ENCODE measurements at regions not wholly inside any gene's neighbourhood (a gene's known extent, or its start where the extent isn't known, plus 50 kb on each side); places are given as distances from the start of the nearest gene placed in this dataset.

- Mint-ChIP-seq H3K4me1 (peaks cover 14 to 19% of the 10 kb centered on the region in 2 experiments), H3K9me3 (peaks cover 12 to 19% of the 10 kb centered on the region in 2 experiments), H3K36me3 (ENCODE audit: insufficient read depth in 1 of 3, low read depth in 3 of 3) (peaks cover 9 to 24% (median 12%) of the 10 kb centered on the region in 3 experiments), H3K27ac (no peak overlapping the region), H3K27me3 (ENCODE audit: low read depth) (no peaks in the 10 kb centered on the region; the same call in 1 of the 2 replicates), H3K4me3 (no peak overlapping the region)
- no peak overlapping the region for H2BK12ac ChIP-seq (ENCODE audit: insufficient read length, low read depth, low read length)
- H3K79me2 ChIP-seq (ENCODE audit: insufficient read depth, low read length) = no peaks in the 10 kb centered on the region
- no peak overlapping the region for H4K8ac ChIP-seq (replicated peaks; ENCODE audit: insufficient read length, low read depth, low read length)
- no peak overlapping the region for H3K23ac ChIP-seq (ENCODE audit: insufficient read length, low read depth, low read length)
- H3K14ac ChIP-seq (ENCODE audit: insufficient read depth, low read length) = no peak overlapping the region
- H2AFZ ChIP-seq (ENCODE audit: low read length) = no peak overlapping the region
- no peak overlapping the region for H3K56ac ChIP-seq (ENCODE audit: insufficient read length, low read depth, low read length)
- no peak overlapping the region for H3K27ac ChIP-seq (ENCODE audit: insufficient read length, low read depth, low read length)
- no peak overlapping the region for H4K91ac ChIP-seq (ENCODE audit: insufficient read length, low read depth, low read length)
- H4K5ac ChIP-seq (ENCODE audit: insufficient read length, low read depth, low read length) = no peak overlapping the region
- H3K9me3 ChIP-seq (ENCODE audit: control insufficient read depth, low read depth, low read length) = no peaks in the 10 kb centered on the region
- no CpG with 5 or more reads among the region's 3 CpGs for WGBS (ENCODE audit: extremely low coverage, insufficient read length, low lambda C conversion rate)
- H2BK120ac ChIP-seq (ENCODE audit: low read depth, low read length, poor library complexity, severe bottlenecking) = no peak overlapping the region
- H3K9ac ChIP-seq (ENCODE audit: extremely low read depth, insufficient read length, low read length) = no peak overlapping the region
- DNase-seq = no peak
- H3K18ac ChIP-seq (ENCODE audit: insufficient read length, low read depth, low read length) = no peak overlapping the region
- H2BK20ac ChIP-seq (ENCODE audit: low read depth, low read length, poor library complexity, severe bottlenecking) = no peak overlapping the region
- no peak overlapping the region for H3T11ph ChIP-seq (ENCODE audit: low read length)
- no peaks in the 10 kb centered on the region for H3K79me1 ChIP-seq (ENCODE audit: insufficient read depth, low read depth, low read length, poor library complexity, severe bottlenecking)
- no peak for TF ChIP-seq CTCF (conservative IDR thresholded peaks at IDR 0.05)
- H3K23me2 ChIP-seq (ENCODE audit: insufficient read length, low read depth, low read length, poor library complexity, severe bottlenecking) = no peaks in the 10 kb centered on the region
- no peaks in the 10 kb centered on the region for H3K4me1 ChIP-seq (ENCODE audit: insufficient read depth, low read length)
- H4K20me1 ChIP-seq (ENCODE audit: control insufficient read depth, insufficient read depth, insufficient read length) = no peaks in the 10 kb centered on the region
- no peak overlapping the region for H3K4me2 ChIP-seq (ENCODE audit: insufficient read depth, insufficient read length, low read length)
- H3K4ac ChIP-seq (ENCODE audit: low read depth, low read length) = no peak overlapping the region
- H2BK5ac ChIP-seq (ENCODE audit: insufficient read length, low read length) = no peak overlapping the region
- H2AK5ac ChIP-seq (ENCODE audit: insufficient read length, low read length) = no peak overlapping the region
- H3K27me3 ChIP-seq (ENCODE audit: insufficient read depth, low read length) = no peaks in the 10 kb centered on the region
- no peak overlapping the region for H2BK15ac ChIP-seq (ENCODE audit: low read depth, low read length)
Measured at GRCh38 chr13:33483471-33483870, 197.9 kb upstream of the STARD13 start.
